Omental fat pad (tissue), 3 donors: ENCODE measurements at regions not wholly inside any gene's neighbourhood (a gene's known extent, or its start where the extent isn't known, plus 50 kb on each side); places are given as distances from the start of the nearest gene placed in this dataset.

Source experiments
- ATAC-seq: fragments of 150-250 bp; one replicate; pipeline ENCODE4 v1.9.1; 2016; ENCODE audit warnings: mild to moderate bottlenecking, moderate library complexity; ENCODE audit not compliant: low FRiP score
- DNase-seq: peaks from one replicate; pipeline ENCODE4 v3.0.0-alpha.2; 2019; ENCODE audit warnings: low spot score
- CTCF ChIP-seq, 3 donors: fragments of 450-650 bp; IDR thresholded peaks; one replicate each; pipeline ENCODE4 v1.5.1; 2016 to 2017; ENCODE audit warnings: antibody characterized with exemption in 3 of 3, mild to moderate bottlenecking in 3 of 3, moderate library complexity in 2 of 3

GRCh38 chr3:72579191-72579580 lies 269.1 kb downstream of the SHQ1 start:
- DNase-seq (no peak), ATAC-seq (no peak)
- no peak for TF ChIP-seq CTCF (IDR thresholded peaks at IDR 0.05)

- no peak for DNase-seq
- no peak for ATAC-seq
Measured at GRCh38 chr3:72577190-72577589, 271.1 kb downstream of the SHQ1 start.

GRCh38 chr3:72576563-72576962 lies 271.7 kb downstream of the SHQ1 start:
- no peak for TF ChIP-seq CTCF (IDR thresholded peaks at IDR 0.05)
- no peak for DNase-seq
- ATAC-seq = no peak

More at GRCh38 chr3:72577190-72577589, 271.1 kb downstream of the SHQ1 start:
- TF ChIP-seq CTCF (IDR thresholded peaks at IDR 0.05) = no peak

- DNase-seq (no peak), ATAC-seq (no peak)
- no peak for TF ChIP-seq CTCF (IDR thresholded peaks at IDR 0.05)
Measured at GRCh38 chr3:72574144-72574543, 274.1 kb downstream of the SHQ1 start.

- no peak for ATAC-seq
- DNase-seq = no peak
- no peak for TF ChIP-seq CTCF (IDR thresholded peaks at IDR 0.05)
Measured at GRCh38 chr3:72573051-72573450, 275.2 kb downstream of the SHQ1 start.

GRCh38 chr3:72572489-72573007 lies 275.7 kb downstream of the SHQ1 start:
- TF ChIP-seq CTCF (IDR thresholded peaks at IDR 0.05) = no peak
- no peak for DNase-seq
- no peak for ATAC-seq

- DNase-seq = no peak
- ATAC-seq = no peak
- no peak for TF ChIP-seq CTCF (IDR thresholded peaks at IDR 0.05)
Measured at GRCh38 chr3:72571638-72572114, 276.6 kb downstream of the SHQ1 start.
